Panc1 (cell line): ENCODE measurements at regions not wholly inside any gene's neighbourhood (a gene's known extent, or its start where the extent isn't known, plus 50 kb on each side); places are given as distances from the start of the nearest gene placed in this dataset.

Experiments used
- ATAC-seq: fragments of 200-7000 bp; cut with Tn5 transposase; 2 replicates; pipeline ENCODE4 v1.9.1; 2020; ENCODE audit warnings: mild to moderate bottlenecking, moderate library complexity
- BruUV-seq: library from RNA; stranded (reverse); fragments of 400-500 nt; replicated peaks from 2 replicates; lab custom pipeline; 2021; lab: Mats Ljungman, UMichigan
- CTCF ChIA-PET: fragments of 300-600 bp; sonication (Branson Sonifier 250); formaldehyde crosslinking; loops from one replicate; lab custom pipeline; 2022; ENCODE audit warnings: antibody characterized with exemption; lab: Charles Lee
- POLR2A ChIA-PET: fragments of 300-600 bp; sonication (Branson Sonifier 250); formaldehyde crosslinking; loops from one replicate; lab custom pipeline; 2022; ENCODE audit warnings: antibody characterized with exemption; lab: Charles Lee
- DNase-seq: peaks from one replicate; pipeline ENCODE4 v3.0.0-alpha.2; 2010; ENCODE audit warnings: low read depth, low spot score
- H3K27ac ChIP-seq: 2 replicates; pipeline ENCODE4 v1.5.1; 2011; ENCODE audit warnings: mild to moderate bottlenecking, low read length, inconsistent platforms
- H3K27me3 ChIP-seq: fragments of 200-500 bp; sonication (Bioruptor generic); 2 replicates; pipeline ENCODE4 v1.6.0; 2014; ENCODE audit warnings: low read length, inconsistent platforms; ENCODE audit not compliant: control insufficient read depth, insufficient read depth
- H3K36me3 ChIP-seq: fragments of 200-500 bp; sonication (Bioruptor generic); 2 replicates; pipeline ENCODE4 v1.5.1; 2014; ENCODE audit warnings: inconsistent platforms, mild to moderate bottlenecking, low read length, moderate library complexity; ENCODE audit not compliant: control insufficient read depth, insufficient read depth
- H3K4me1 ChIP-seq: 2 replicates; pipeline ENCODE4 v1.5.1; 2011; ENCODE audit warnings: inconsistent platforms, mild to moderate bottlenecking, low read length, moderate library complexity; ENCODE audit not compliant: control insufficient read depth, insufficient read depth
- H3K4me3 ChIP-seq, 2 experiments: 2 replicates each; pipeline ENCODE4 v1.5.1; 2011 to 2012; ENCODE audit warnings: low read depth in 2 of 2, low read length in 2 of 2, mild to moderate bottlenecking in 2 of 2, inconsistent platforms in 1 of 2, moderate library complexity in 1 of 2
- H3K9me3 ChIP-seq: fragments of 200-500 bp; sonication (Bioruptor generic); 2 replicates; pipeline ENCODE4 v1.5.1; 2014; ENCODE audit warnings: low read depth, mild to moderate bottlenecking, inconsistent platforms, low read length, moderate library complexity; ENCODE audit not compliant: control insufficient read depth, insufficient read depth
- CTCF ChIP-seq: fragments of 450-650 bp; IDR thresholded peaks from 2 replicates; pipeline ENCODE4 v1.5.1; 2017; ENCODE audit warnings: mild to moderate bottlenecking
- POLR2AphosphoS5 ChIP-seq: IDR thresholded peaks from 2 replicates; pipeline ENCODE4 v1.6.1; 2012; ENCODE audit warnings: mild to moderate bottlenecking, low read depth, low read length, moderate library complexity
- REST ChIP-seq, 2 experiments: IDR thresholded peaks; 2 replicates each; pipeline ENCODE4 v1.6.1; 2011 to 2012; ENCODE audit warnings: low read depth in 2 of 2, control low read depth in 1 of 2, low read length in 1 of 2, mild to moderate bottlenecking in 1 of 2, moderate library complexity in 1 of 2; ENCODE audit not compliant: insufficient read depth in 1 of 2
- SIN3A ChIP-seq: IDR thresholded peaks from 2 replicates; pipeline ENCODE4 v1.6.1; 2012; ENCODE audit warnings: low read depth, mild to moderate bottlenecking, low read length, moderate library complexity, borderline replicate concordance; ENCODE audit not compliant: insufficient read depth
- TCF7L2 ChIP-seq: IDR thresholded peaks from 2 replicates; pipeline ENCODE4 v1.6.1; 2011; ENCODE audit warnings: mild to moderate bottlenecking, low read depth, low read length, inconsistent platforms
- in situ Hi-C: cut with HindIII; loops from 2 replicates; pipeline ENCODE4 v1.10.0; 2016; ENCODE audit warnings: low sequenced_read_pairs, low pct_unique_long_range_greater_than_20kb
- intact Hi-C: fragments of 100-400 bp; cut with micrococcal nuclease; formaldehyde crosslinking; loops from one replicate; pipeline ENCODE4 v1.10.0; 2022; ENCODE audit not compliant: unreplicated experiment

- no TSS peak for BruUV-seq
- in situ Hi-C loops (no loop called here), intact Hi-C loops (loop anchor here (5.0 kb wide), 1 partner anchor 456 kb away; no protein-coding TSS in a partner anchor)
- no peak for DNase-seq
- ChIA-PET POLR2A (no interaction called here), CTCF (no interaction called here)
- Histone ChIP-seq H3K36me3 (no peaks in the 10 kb centered on the region), H3K27me3 (0 out of 2 replicates have a peak, but pooled peaks cover 2% of the 10 kb centered on the region), H3K9me3 (no peaks in the 10 kb centered on the region), H3K4me3 (no peak overlapping the region), H3K4me1 (no peaks in the 10 kb centered on the region), H3K27ac (no peak overlapping the region)
- TF ChIP-seq POLR2AphosphoS5 (no peak), TCF7L2 (no peak)
- ATAC-seq = no peak
These were observed 179.3 kb downstream of the FOXB1 start for GRCh38 chr15:60183366-60183765.

GRCh38 chr15:60184579-60184978 is 180.5 kb downstream of the FOXB1 start:
- no peaks in the 10 kb centered on the region for H3K4me1 ChIP-seq
- POLR2A ChIA-PET = no interaction called here
- no peak overlapping the region for H3K4me3 ChIP-seq
- no peaks in the 10 kb centered on the region for H3K36me3 ChIP-seq
- H3K27me3 ChIP-seq = 0 out of 2 replicates have a peak, but pooled peaks cover 2% of the 10 kb centered on the region
- H3K27ac ChIP-seq = no peak overlapping the region
- intact Hi-C loops = loop anchor here (5.0 kb wide), 1 partner anchor 457 kb away; no protein-coding TSS in a partner anchor
- no peak for DNase-seq
- in situ Hi-C loops = no loop called here
- no TSS peak for BruUV-seq
- no peak for TF ChIP-seq POLR2AphosphoS5
- no peak for TF ChIP-seq TCF7L2
- TF ChIP-seq CTCF = no peak
- TF ChIP-seq REST (IDR thresholded peaks at IDR 0.05; ENCODE audit: insufficient read depth in 1 of 2, low read depth in 2 of 2, low read length in 1 of 2) = no peak
- no peak for TF ChIP-seq SIN3A
- CTCF ChIA-PET = no interaction called here
- no peaks in the 10 kb centered on the region for H3K9me3 ChIP-seq
- ATAC-seq = no peak

- DNase-seq (no peak), ATAC-seq (no peak)
- CTCF ChIA-PET = no interaction called here
- H3K36me3 ChIP-seq = no peaks in the 10 kb centered on the region
- POLR2A ChIA-PET = no interaction called here
- TF ChIP-seq TCF7L2 (no peak), REST (IDR thresholded peaks at IDR 0.05; ENCODE audit: insufficient read depth in 1 of 2, low read depth in 2 of 2, low read length in 1 of 2) (no peak), POLR2AphosphoS5 (no peak)
- in situ Hi-C loops (no loop called here), intact Hi-C loops (no loop called here)
- peaks cover 10% of the 10 kb centered on the region for H3K27me3 ChIP-seq
- no peak overlapping the region for H3K27ac ChIP-seq
- no peaks in the 10 kb centered on the region for H3K9me3 ChIP-seq
- BruUV-seq = no TSS peak
- no peak overlapping the region for H3K4me3 ChIP-seq
- no peaks in the 10 kb centered on the region for H3K4me1 ChIP-seq
These were observed 186.9 kb downstream of the FOXB1 start for GRCh38 chr15:60191016-60191415.
